B cell (primary cell): ENCODE measurements at regions not wholly inside any gene's neighbourhood (a gene's known extent, or its start where the extent isn't known, plus 50 kb on each side); places are given as distances from the start of the nearest gene placed in this dataset.

ENCODE experiments used
- EZH2 ChIP-seq: IDR thresholded peaks from 2 replicates; pipeline ENCODE4 v1.6.1; 2012; ENCODE audit warnings: borderline replicate concordance, low read depth, mild to moderate bottlenecking, moderate library complexity, low read length; ENCODE audit not compliant: insufficient read depth, poor library complexity, severe bottlenecking
- TF ChIP-seq, protein P1 (sequence below): fragments of 200-600 bp; IDR thresholded peaks from one replicate; pipeline ENCODE4 v1.8.0; 2022; ENCODE audit warnings: antibody characterized with exemption, mild to moderate bottlenecking

- TF ChIP-seq, protein P1, sequence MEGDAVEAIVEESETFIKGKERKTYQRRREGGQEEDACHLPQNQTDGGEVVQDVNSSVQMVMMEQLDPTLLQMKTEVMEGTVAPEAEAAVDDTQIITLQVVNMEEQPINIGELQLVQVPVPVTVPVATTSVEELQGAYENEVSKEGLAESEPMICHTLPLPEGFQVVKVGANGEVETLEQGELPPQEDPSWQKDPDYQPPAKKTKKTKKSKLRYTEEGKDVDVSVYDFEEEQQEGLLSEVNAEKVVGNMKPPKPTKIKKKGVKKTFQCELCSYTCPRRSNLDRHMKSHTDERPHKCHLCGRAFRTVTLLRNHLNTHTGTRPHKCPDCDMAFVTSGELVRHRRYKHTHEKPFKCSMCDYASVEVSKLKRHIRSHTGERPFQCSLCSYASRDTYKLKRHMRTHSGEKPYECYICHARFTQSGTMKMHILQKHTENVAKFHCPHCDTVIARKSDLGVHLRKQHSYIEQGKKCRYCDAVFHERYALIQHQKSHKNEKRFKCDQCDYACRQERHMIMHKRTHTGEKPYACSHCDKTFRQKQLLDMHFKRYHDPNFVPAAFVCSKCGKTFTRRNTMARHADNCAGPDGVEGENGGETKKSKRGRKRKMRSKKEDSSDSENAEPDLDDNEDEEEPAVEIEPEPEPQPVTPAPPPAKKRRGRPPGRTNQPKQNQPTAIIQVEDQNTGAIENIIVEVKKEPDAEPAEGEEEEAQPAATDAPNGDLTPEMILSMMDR: no peak
- no peak for TF ChIP-seq EZH2
Observed at GRCh38 chr2:129711816-129712675, 267.4 kb upstream of the RAB6C start.
